Ectodermal cell (in vitro differentiated cells): ENCODE measurements at regions not wholly inside any gene's neighbourhood (a gene's known extent, or its start where the extent isn't known, plus 50 kb on each side); places are given as distances from the start of the nearest gene placed in this dataset.

ENCODE experiments used
- H3K27ac ChIP-seq: 2 replicates; pipeline ENCODE4 v1.7.0; 2013; ENCODE audit warnings: mild to moderate bottlenecking, low read depth, low read length; ENCODE audit not compliant: insufficient read depth, poor library complexity, severe bottlenecking
- H3K27me3 ChIP-seq: 2 replicates; pipeline ENCODE4 v1.7.0; 2013; ENCODE audit warnings: mild to moderate bottlenecking, low read length; ENCODE audit not compliant: insufficient read depth, control insufficient read depth, poor library complexity, severe bottlenecking
- H3K36me3 ChIP-seq: one replicate; pipeline ENCODE4 v1.7.0; 2013; ENCODE audit warnings: low read length; ENCODE audit not compliant: control insufficient read depth, insufficient read depth
- H3K4me1 ChIP-seq: one replicate; pipeline ENCODE4 v1.7.0; 2013; ENCODE audit warnings: low read length; ENCODE audit not compliant: control insufficient read depth, insufficient read depth
- H3K4me3 ChIP-seq: 2 replicates; pipeline ENCODE4 v1.7.0; 2013; ENCODE audit warnings: low read depth, low read length, control low read depth; ENCODE audit not compliant: insufficient read depth
- H3K9me3 ChIP-seq: 2 replicates; pipeline ENCODE4 v1.7.0; 2013; ENCODE audit warnings: mild to moderate bottlenecking, low read length, moderate library complexity; ENCODE audit not compliant: control insufficient read depth
- WGBS, 2 experiments: methylation state at CpG; one replicate each; pipeline ENCODE4 v1.1.7; 2013; ENCODE audit warnings: missing lambda C conversion rate in 2 of 2; 5-methylcytosine and 5-hydroxymethylcytosine counted together

- peaks cover 6% of the 10 kb centered on the region for H3K4me1 ChIP-seq
- no peaks in the 10 kb centered on the region for H3K36me3 ChIP-seq
- WGBS, 2 experiments, result 95% methylated on average over 21 of the region's 21 CpGs
- H3K9me3 ChIP-seq, result no peaks in the 10 kb centered on the region
- H3K27ac ChIP-seq, result no peak overlapping the region
- H3K27me3 ChIP-seq, result no peaks in the 10 kb centered on the region
- no peak overlapping the region for H3K4me3 ChIP-seq
These were observed 335.3 kb downstream of the CTTN start for GRCh38 chr11:70733327-70734325.

- Histone ChIP-seq H3K27me3 (no peaks in the 10 kb centered on the region), H3K27ac (no peak overlapping the region), H3K36me3 (no peaks in the 10 kb centered on the region), H3K4me3 (no peak overlapping the region), H3K4me1 (peaks cover 6% of the 10 kb centered on the region), H3K9me3 (no peaks in the 10 kb centered on the region)
- 87 to 89% methylated on average over 8 of the region's 8 CpGs for WGBS, 2 experiments
These were observed 336.1 kb downstream of the CTTN start for GRCh38 chr11:70734379-70734778.

GRCh38 chr11:70734911-70735310 lies 336.6 kb downstream of the CTTN start:
- Histone ChIP-seq H3K36me3 (no peaks in the 10 kb centered on the region), H3K4me3 (no peak overlapping the region), H3K27ac (no peak overlapping the region), H3K4me1 (peaks cover 6% of the 10 kb centered on the region), H3K9me3 (no peaks in the 10 kb centered on the region), H3K27me3 (no peaks in the 10 kb centered on the region)
- WGBS, 2 experiments, result 93 to 94% methylated on average over 15 of the region's 15 CpGs

- no peaks in the 10 kb centered on the region for H3K27me3 ChIP-seq
- H3K4me3 ChIP-seq, result no peak overlapping the region
- H3K4me1 ChIP-seq, result peaks cover 14% of the 10 kb centered on the region
- no peaks in the 10 kb centered on the region for H3K36me3 ChIP-seq
- 91 to 92% methylated on average over 7 of the region's 7 CpGs for WGBS, 2 experiments
- no peaks in the 10 kb centered on the region for H3K9me3 ChIP-seq
- H3K27ac ChIP-seq, result no peak overlapping the region
These were observed 337.6 kb downstream of the CTTN start for GRCh38 chr11:70735976-70736375.

GRCh38 chr11:70736461-70736860 lies 338.1 kb downstream of the CTTN start:
- WGBS, 2 experiments, result 91 to 95% methylated on average over 9 of the region's 9 CpGs
- Histone ChIP-seq H3K4me3 (no peak overlapping the region), H3K4me1 (peaks cover 14% of the 10 kb centered on the region), H3K9me3 (no peaks in the 10 kb centered on the region), H3K36me3 (no peaks in the 10 kb centered on the region), H3K27ac (no peak overlapping the region), H3K27me3 (no peaks in the 10 kb centered on the region)

- H3K27me3 ChIP-seq, result no peaks in the 10 kb centered on the region
- H3K36me3 ChIP-seq, result no peaks in the 10 kb centered on the region
- H3K4me1 ChIP-seq, result peaks cover 20% of the 10 kb centered on the region
- H3K27ac ChIP-seq, result no peak overlapping the region
- no peaks in the 10 kb centered on the region for H3K9me3 ChIP-seq
- no peak overlapping the region for H3K4me3 ChIP-seq
- 94% methylated on average over 17 of the region's 17 CpGs for WGBS, 2 experiments
These were observed 338.8 kb downstream of the CTTN start for GRCh38 chr11:70736937-70737640.

GRCh38 chr11:70737816-70738630 lies 339.7 kb downstream of the CTTN start:
- Histone ChIP-seq H3K27ac (no peak overlapping the region), H3K36me3 (no peaks in the 10 kb centered on the region), H3K4me1 (peaks cover 30% of the 10 kb centered on the region), H3K4me3 (no peak overlapping the region), H3K9me3 (no peaks in the 10 kb centered on the region), H3K27me3 (no peaks in the 10 kb centered on the region)
- 95% methylated on average over 31 of the region's 31 CpGs for WGBS, 2 experiments

- Histone ChIP-seq H3K36me3 (no peaks in the 10 kb centered on the region), H3K9me3 (no peaks in the 10 kb centered on the region), H3K4me1 (peaks cover 30% of the 10 kb centered on the region), H3K27me3 (no peaks in the 10 kb centered on the region), H3K27ac (no peak overlapping the region), H3K4me3 (no peak overlapping the region)
- 91 to 93% methylated on average over 12 of the region's 12 CpGs for WGBS, 2 experiments
These were observed 340.3 kb downstream of the CTTN start for GRCh38 chr11:70738661-70739060.

GRCh38 chr11:70739091-70739490 lies 340.8 kb downstream of the CTTN start:
- Histone ChIP-seq H3K27ac (no peak overlapping the region), H3K27me3 (no peaks in the 10 kb centered on the region), H3K4me1 (peaks cover 30% of the 10 kb centered on the region), H3K4me3 (no peak overlapping the region), H3K36me3 (no peaks in the 10 kb centered on the region), H3K9me3 (no peaks in the 10 kb centered on the region)
- 97 to 98% methylated on average over 8 of the region's 8 CpGs for WGBS, 2 experiments
